Activated T-helper 2 cell treated with anti-CD3 and anti-CD28 coated beads, Interferon-gamma antibody, Interleukin-2, Interleukin-4, amounts not matched to agents 10 μg/mL and 5 μg/mL and 100 μg/mL, durations not matched to agents 14 hours and 24 hours and 36 hours (primary cell): ENCODE measurements at regions not wholly inside any gene's neighbourhood (a gene's known extent, or its start where the extent isn't known, plus 50 kb on each side); places are given as distances from the start of the nearest gene placed in this dataset.
"Not testable (repeated sequence)": the region's sequence is repeated elsewhere in the genome, so short reads cannot be mapped to it uniquely, and the experiment has no call there.

Experiments used
- DNase-seq: peaks from one replicate; pipeline ENCODE4 v3.0.0; 2021; ENCODE audit warnings: low spot score
- H3K27ac Mint-ChIP-seq: one replicate; pipeline ENCODE4 v1.8.0; 2021; ENCODE audit warnings: mixed read lengths
- H3K27me3 Mint-ChIP-seq: one replicate; pipeline ENCODE4 v1.8.0; 2021; ENCODE audit warnings: low read depth, mixed read lengths
- H3K36me3 Mint-ChIP-seq: one replicate; pipeline ENCODE4 v1.8.0; 2021; ENCODE audit warnings: low read depth, mixed read lengths
- H3K4me1 Mint-ChIP-seq: one replicate; pipeline ENCODE4 v1.8.0; 2021; ENCODE audit warnings: low read depth, mixed read lengths
- H3K4me3 Mint-ChIP-seq: one replicate; pipeline ENCODE4 v1.8.0; 2021; ENCODE audit warnings: low read depth, mild to moderate bottlenecking, moderate library complexity, mixed read lengths
- H3K9me3 Mint-ChIP-seq: one replicate; pipeline ENCODE4 v1.8.0; 2021; ENCODE audit warnings: mixed read lengths
- intact Hi-C: fragments of 100-400 bp; cut with micrococcal nuclease; formaldehyde crosslinking; loops from one replicate; pipeline ENCODE4 v1.15.1; 2023

- Mint-ChIP-seq H3K4me1 (no peaks in the 10 kb centered on the region), H3K27me3 (no peaks in the 10 kb centered on the region), H3K27ac (no peak overlapping the region), H3K4me3 (no peak overlapping the region), H3K36me3 (no peaks in the 10 kb centered on the region), H3K9me3 (peaks cover 27% of the 10 kb centered on the region)
- intact Hi-C loops: no loop called here
- no peak for DNase-seq
These were observed 503.4 kb downstream of the NFIB start for GRCh38 chr9:13810510-13810909.

- intact Hi-C loops: no loop called here
- no peak for DNase-seq
- Mint-ChIP-seq H3K27me3 (no peaks in the 10 kb centered on the region), H3K4me1 (no peaks in the 10 kb centered on the region), H3K9me3 (peaks cover 29% of the 10 kb centered on the region), H3K36me3 (no peaks in the 10 kb centered on the region), H3K27ac (no peak overlapping the region), H3K4me3 (no peak overlapping the region)
These were observed 504.5 kb downstream of the NFIB start for GRCh38 chr9:13809401-13809800.

GRCh38 chr9:13807118-13807517, 506.8 kb downstream of the NFIB start:
- peaks cover 29% of the 10 kb centered on the region for H3K9me3 Mint-ChIP-seq
- DNase-seq: no peak
- no peaks in the 10 kb centered on the region for H3K27me3 Mint-ChIP-seq
- no peaks in the 10 kb centered on the region for H3K36me3 Mint-ChIP-seq
- no peak overlapping the region for H3K27ac Mint-ChIP-seq
- no peaks in the 10 kb centered on the region for H3K4me1 Mint-ChIP-seq
- intact Hi-C loops: no loop called here
- no peak overlapping the region for H3K4me3 Mint-ChIP-seq

- Mint-ChIP-seq H3K4me1 (no peaks in the 10 kb centered on the region), H3K36me3 (no peaks in the 10 kb centered on the region), H3K27ac (no peak overlapping the region), H3K4me3 (no peak overlapping the region), H3K9me3 (peaks cover 25% of the 10 kb centered on the region), H3K27me3 (no peaks in the 10 kb centered on the region)
- intact Hi-C loops: no loop called here
- DNase-seq: no peak
These were observed 507.2 kb downstream of the NFIB start for GRCh38 chr9:13806714-13807113.

- intact Hi-C loops: no loop called here
- no peaks in the 10 kb centered on the region for H3K27me3 Mint-ChIP-seq
These were observed 508.4 kb downstream of the NFIB start for GRCh38 chr9:13805546-13805945.

GRCh38 chr9:13804532-13804931, 509.4 kb downstream of the NFIB start:
- Mint-ChIP-seq H3K4me3 (no peak overlapping the region), H3K27ac (no peak overlapping the region), H3K36me3 (no peaks in the 10 kb centered on the region), H3K9me3 (peaks cover 22% of the 10 kb centered on the region), H3K27me3 (no peaks in the 10 kb centered on the region), H3K4me1 (no peaks in the 10 kb centered on the region)
- DNase-seq: no peak
- intact Hi-C loops: no loop called here

More at GRCh38 chr9:13805546-13805945, 508.4 kb downstream of the NFIB start:
- H3K36me3 Mint-ChIP-seq: no peaks in the 10 kb centered on the region
- peaks cover 22% of the 10 kb centered on the region for H3K9me3 Mint-ChIP-seq
- no peaks in the 10 kb centered on the region for H3K4me1 Mint-ChIP-seq
- DNase-seq: no peak
- no peak overlapping the region for H3K27ac Mint-ChIP-seq
- H3K4me3 Mint-ChIP-seq: no peak overlapping the region

- Mint-ChIP-seq H3K4me3 (no peak overlapping the region), H3K9me3 (peaks cover 16% of the 10 kb centered on the region), H3K27ac (no peak overlapping the region), H3K4me1 (no peaks in the 10 kb centered on the region), H3K36me3 (no peaks in the 10 kb centered on the region), H3K27me3 (no peaks in the 10 kb centered on the region)
- intact Hi-C loops: no loop called here
- DNase-seq: no peak
These were observed 513.2 kb downstream of the NFIB start for GRCh38 chr9:13800776-13801175.

GRCh38 chr9:13797701-13798100, 516.2 kb downstream of the NFIB start:
- DNase-seq, H3K4me1 Mint-ChIP-seq, H3K36me3 Mint-ChIP-seq, H3K27ac Mint-ChIP-seq, intact Hi-C loops, H3K27me3 Mint-ChIP-seq, H3K4me3 Mint-ChIP-seq: not testable (repeated sequence)
- H3K9me3 Mint-ChIP-seq: peaks cover 33% of the 10 kb centered on the region

- H3K27me3 Mint-ChIP-seq: no peaks in the 10 kb centered on the region
- H3K4me3 Mint-ChIP-seq: no peak overlapping the region
- H3K36me3 Mint-ChIP-seq: no peaks in the 10 kb centered on the region
- DNase-seq: no peak
- no peak overlapping the region for H3K27ac Mint-ChIP-seq
- H3K4me1 Mint-ChIP-seq: no peaks in the 10 kb centered on the region
- intact Hi-C loops: no loop called here
- H3K9me3 Mint-ChIP-seq: peaks cover 45% of the 10 kb centered on the region
These were observed 512.3 kb upstream of the MPDZ start for GRCh38 chr9:13791816-13792215.

- intact Hi-C loops: no loop called here
- H3K36me3 Mint-ChIP-seq: no peaks in the 10 kb centered on the region
- no peak for DNase-seq
- no peak overlapping the region for H3K4me3 Mint-ChIP-seq
- no peaks in the 10 kb centered on the region for H3K27me3 Mint-ChIP-seq
- H3K4me1 Mint-ChIP-seq: no peaks in the 10 kb centered on the region
- H3K9me3 Mint-ChIP-seq: peaks cover 43% of the 10 kb centered on the region
- H3K27ac Mint-ChIP-seq: no peak overlapping the region
These were observed 510.6 kb upstream of the MPDZ start for GRCh38 chr9:13790055-13790454.

GRCh38 chr9:13787234-13787833, 507.8 kb upstream of the MPDZ start:
- H3K4me3 Mint-ChIP-seq: no peak overlapping the region
- H3K27me3 Mint-ChIP-seq: no peaks in the 10 kb centered on the region
- no peak for DNase-seq
- H3K36me3 Mint-ChIP-seq: no peaks in the 10 kb centered on the region
- H3K4me1 Mint-ChIP-seq: no peaks in the 10 kb centered on the region
- H3K9me3 Mint-ChIP-seq: peaks cover 22% of the 10 kb centered on the region
- no peak overlapping the region for H3K27ac Mint-ChIP-seq
- intact Hi-C loops: no loop called here

GRCh38 chr9:13786711-13787110, 507.2 kb upstream of the MPDZ start:
- peaks cover 22% of the 10 kb centered on the region for H3K9me3 Mint-ChIP-seq
- no peak for DNase-seq
- no peaks in the 10 kb centered on the region for H3K4me1 Mint-ChIP-seq
- no peak overlapping the region for H3K4me3 Mint-ChIP-seq
- intact Hi-C loops: no loop called here
- no peak overlapping the region for H3K27ac Mint-ChIP-seq
- H3K36me3 Mint-ChIP-seq: no peaks in the 10 kb centered on the region
- H3K27me3 Mint-ChIP-seq: no peaks in the 10 kb centered on the region

- H3K27me3 Mint-ChIP-seq: no peaks in the 10 kb centered on the region
- H3K36me3 Mint-ChIP-seq: no peaks in the 10 kb centered on the region
- intact Hi-C loops: no loop called here
- no peak for DNase-seq
- H3K4me3 Mint-ChIP-seq: no peak overlapping the region
- H3K9me3 Mint-ChIP-seq: peaks cover 18% of the 10 kb centered on the region
- no peak overlapping the region for H3K27ac Mint-ChIP-seq
- H3K4me1 Mint-ChIP-seq: no peaks in the 10 kb centered on the region
These were observed 506.6 kb upstream of the MPDZ start for GRCh38 chr9:13786131-13786530.

GRCh38 chr9:13779106-13779505, 499.6 kb upstream of the MPDZ start:
- no peak for DNase-seq
- H3K27me3 Mint-ChIP-seq: no peaks in the 10 kb centered on the region
- peaks cover 12% of the 10 kb centered on the region for H3K9me3 Mint-ChIP-seq
- intact Hi-C loops: no loop called here
- no peaks in the 10 kb centered on the region for H3K36me3 Mint-ChIP-seq
- no peak overlapping the region for H3K4me3 Mint-ChIP-seq
- H3K4me1 Mint-ChIP-seq: no peaks in the 10 kb centered on the region
- no peak overlapping the region for H3K27ac Mint-ChIP-seq
